IMR-90 (cell line): ENCODE measurements at regions not wholly inside any gene's neighbourhood (a gene's known extent, or its start where the extent isn't known, plus 50 kb on each side); places are given as distances from the start of the nearest gene placed in this dataset.

Experiments
- BHLHE40 ChIP-seq: fragments of 150-350 bp; IDR thresholded peaks from 2 replicates; pipeline ENCODE4 v1.6.1; 2016; ENCODE audit warnings: mild to moderate bottlenecking, low read depth, low read length
- CEBPB ChIP-seq: IDR thresholded peaks from 2 replicates; pipeline ENCODE4 v1.6.1; 2012; ENCODE audit warnings: low read depth, low read length, improper control_type of control experiment
- CHD1 ChIP-seq: IDR thresholded peaks from 2 replicates; pipeline ENCODE4 v1.6.1; 2012; ENCODE audit warnings: low read depth, low read length, improper control_type of control experiment
- CTCF ChIP-seq: conservative IDR thresholded peaks from 2 replicates; pipeline ENCODE4 v1.5.1; 2012; ENCODE audit warnings: mild to moderate bottlenecking, low read depth, low read length, improper control_type of control experiment
- FOS ChIP-seq: fragments of 150-350 bp; IDR thresholded peaks from 2 replicates; pipeline ENCODE4 v1.6.1; 2016; ENCODE audit warnings: low read depth, low read length
- MAZ ChIP-seq: IDR thresholded peaks from 2 replicates; pipeline ENCODE4 v1.6.1; 2012; ENCODE audit warnings: low read depth, mild to moderate bottlenecking, low read length, improper control_type of control experiment, moderate library complexity, borderline replicate concordance
- NFE2L2 ChIP-seq: fragments of 150-350 bp; IDR thresholded peaks from 2 replicates; pipeline ENCODE4 v1.6.1; 2016; ENCODE audit warnings: low read depth, mild to moderate bottlenecking, low read length
- POLR2A ChIP-seq: IDR thresholded peaks from 2 replicates; pipeline ENCODE4 v1.6.1; 2012; ENCODE audit warnings: mild to moderate bottlenecking, low read depth, low read length
- RAD21 ChIP-seq: IDR thresholded peaks from 2 replicates; pipeline ENCODE4 v1.6.1; 2012; ENCODE audit warnings: low read length, improper control_type of control experiment
- RCOR1 ChIP-seq: IDR thresholded peaks from 2 replicates; pipeline ENCODE4 v1.6.1; 2012; ENCODE audit warnings: mild to moderate bottlenecking, low read length, improper control_type of control experiment; ENCODE audit not compliant: insufficient replicate concordance
- RFX5 ChIP-seq: IDR thresholded peaks from 2 replicates; pipeline ENCODE4 v1.8.0; 2012; ENCODE audit warnings: low read depth, mild to moderate bottlenecking, low read length, moderate library complexity
- SMC3 ChIP-seq: fragments of 150-350 bp; IDR thresholded peaks from 2 replicates; pipeline ENCODE4 v1.6.1; 2016; ENCODE audit warnings: low read depth, mild to moderate bottlenecking, antibody characterized with exemption, low read length, moderate library complexity

- TF ChIP-seq RFX5 (no peak), SMC3 (no peak), CTCF (no peak), NFE2L2 (no peak), RAD21 (no peak), BHLHE40 (no peak), POLR2A (no peak), FOS (no peak), CHD1 (no peak), CEBPB (no peak), MAZ (no peak), RCOR1 (no peak)
Observed at GRCh38 chr15:77742570-77742969, 109.9 kb upstream of the LINGO1 start.
